Endothelial cell of umbilical vein (primary cell): ENCODE measurements at regions not wholly inside any gene's neighbourhood (a gene's known extent, or its start where the extent isn't known, plus 50 kb on each side); places are given as distances from the start of the nearest gene placed in this dataset.

Experiments used
- BruUV-seq: library from RNA; stranded (reverse); fragments of 400-500 nt; replicated peaks from 2 replicates; lab custom pipeline; 2021; lab: Mats Ljungman, UMichigan
- CTCF ChIA-PET: fragments of 300-600, 350-600 bp; sonication (Branson Sonifier 250); formaldehyde crosslinking; loops from one replicate; lab custom pipeline; 2021; ENCODE audit warnings: antibody characterized with exemption, inconsistent platforms; lab: Charles Lee
- POLR2A ChIA-PET: fragments of 300-600, 350-600 bp; sonication (Branson Sonifier 250); formaldehyde crosslinking; loops from one replicate; lab custom pipeline; 2021; ENCODE audit warnings: antibody characterized with exemption, inconsistent platforms; lab: Charles Lee
- DNase-seq: peaks from one replicate; pipeline ENCODE4 v3.0.0-alpha.2; 2011; ENCODE audit warnings: low read depth, low spot score
- FAIRE-seq: peaks from 2 replicates; lab custom pipeline; 2011; peaks lifted over from hg19 to GRCh38; lab: Jason Lieb, UNC
- H2AFZ ChIP-seq: 2 replicates; pipeline ENCODE4 v1.6.0; 2012; ENCODE audit warnings: low read depth, low read length, control low read depth, inconsistent platforms
- H3K27ac ChIP-seq: 2 replicates; pipeline ENCODE4 v1.5.1; 2011; ENCODE audit warnings: low read depth, mild to moderate bottlenecking, control low read depth, low read length, moderate library complexity; ENCODE audit not compliant: insufficient read depth
- H3K27me3 ChIP-seq, 2 experiments: 2 replicates each; pipeline versions ENCODE4 v1.6.0 to v1.6.1; 2011; ENCODE audit warnings: low read length in 2 of 2, mixed read lengths in 1 of 2; ENCODE audit not compliant: control insufficient read depth in 2 of 2, insufficient read depth in 2 of 2
- H3K36me3 ChIP-seq, 2 experiments: 2 replicates in 1 of 2; 3 replicates in 1 of 2; pipeline ENCODE4 v1.5.1; 2011; ENCODE audit warnings: low read length in 2 of 2, mild to moderate bottlenecking in 1 of 2, moderate library complexity in 1 of 2; ENCODE audit not compliant: control insufficient read depth in 2 of 2, insufficient read depth in 2 of 2; ENCODE audit errors: extremely low read depth in 1 of 2
- H3K4me1 ChIP-seq: 3 replicates; pipeline ENCODE4 v1.5.1; 2011; ENCODE audit warnings: mild to moderate bottlenecking, low read length; ENCODE audit not compliant: control insufficient read depth, insufficient read depth; ENCODE audit errors: extremely low read depth
- H3K4me2 ChIP-seq: 2 replicates; pipeline ENCODE4 v1.6.1; 2011; ENCODE audit warnings: low read length, control low read depth, mixed read lengths; ENCODE audit not compliant: insufficient read depth
- H3K4me3 ChIP-seq, 3 experiments: fragments of 200-600 bp in 1 of 3; sonication (generic), shearing (Covaris generic) in 1 of 3; replicated peaks in 1 of 3; 2 replicates each; pipeline ENCODE4 v1.5.1; 2011 to 2016; ENCODE audit warnings: control low read depth in 3 of 3, low read length in 3 of 3, mild to moderate bottlenecking in 2 of 3, inconsistent platforms in 1 of 3, low read depth in 1 of 3, moderate library complexity in 1 of 3; ENCODE audit not compliant: insufficient read depth in 1 of 3
- H3K79me2 ChIP-seq: 2 replicates; pipeline ENCODE4 v1.6.0; 2012; ENCODE audit warnings: low read length, inconsistent platforms; ENCODE audit not compliant: control insufficient read depth, insufficient read depth
- H3K9ac ChIP-seq: replicated peaks from 2 replicates; pipeline ENCODE3; 2011; ENCODE audit warnings: low read length, control low read depth; ENCODE audit not compliant: insufficient read depth; ENCODE audit errors: extremely low read depth
- H3K9me1 ChIP-seq: replicated peaks from 3 replicates; pipeline ENCODE4 v1.6.0; 2011; ENCODE audit warnings: mild to moderate bottlenecking, low read length; ENCODE audit not compliant: control insufficient read depth, insufficient read depth; ENCODE audit errors: extremely low read depth
- H3K9me3 ChIP-seq: replicated peaks from 2 replicates; pipeline ENCODE4 v1.5.1; 2012; ENCODE audit warnings: low read length, inconsistent platforms; ENCODE audit not compliant: control insufficient read depth, insufficient read depth
- H4K20me1 ChIP-seq: replicated peaks from 2 replicates; pipeline ENCODE3; 2011; ENCODE audit warnings: mild to moderate bottlenecking, low read length; ENCODE audit not compliant: control insufficient read depth, insufficient read depth; ENCODE audit errors: extremely low read depth
- EZH2 ChIP-seq: IDR thresholded peaks from 2 replicates; pipeline ENCODE4 v1.6.1; 2012; ENCODE audit warnings: borderline replicate concordance, low read depth, mild to moderate bottlenecking, moderate library complexity, low read length, inconsistent platforms; ENCODE audit not compliant: severe bottlenecking
- FOS ChIP-seq: IDR thresholded peaks from 2 replicates; pipeline ENCODE4 v1.6.1; 2011; ENCODE audit warnings: mild to moderate bottlenecking, low read length, moderate library complexity, borderline replicate concordance; ENCODE audit not compliant: insufficient read depth
- GATA2 ChIP-seq: IDR thresholded peaks from 2 replicates; pipeline ENCODE4 v1.7.0; 2011; ENCODE audit warnings: low read depth, mild to moderate bottlenecking, moderate library complexity, mixed read lengths, low read length; ENCODE audit not compliant: insufficient read length, insufficient read depth
- JUN ChIP-seq: IDR thresholded peaks from 2 replicates; pipeline ENCODE4 v1.6.1; 2011; ENCODE audit warnings: borderline replicate concordance, low read depth; ENCODE audit not compliant: insufficient read length, insufficient read depth
- MYC ChIP-seq: IDR thresholded peaks from one replicate; pipeline ENCODE4 v1.6.1; 2011; ENCODE audit warnings: mild to moderate bottlenecking, low read depth, low read length
- POLR2A ChIP-seq: IDR thresholded peaks from 2 replicates; pipeline ENCODE4 v1.6.1; 2012; ENCODE audit warnings: low read depth, mild to moderate bottlenecking, control low read depth, low read length
- POLR2AphosphoS5 ChIP-seq: IDR thresholded peaks from 2 replicates; pipeline ENCODE4 v1.6.1; 2012; ENCODE audit warnings: low read depth, mild to moderate bottlenecking, control low read depth, low read length, moderate library complexity; ENCODE audit not compliant: insufficient read depth
- dilution Hi-C: fragments of 300-500 bp; cut with MboI; formaldehyde crosslinking; loops from one replicate; pipeline ENCODE4 v1.15.0; 2019; ENCODE audit warnings: low sequenced_read_pairs; ENCODE audit not compliant: extremely low pct_ligation_motif_present
- intact Hi-C: fragments of 100-400 bp; cut with micrococcal nuclease; formaldehyde crosslinking; loops from one replicate; pipeline ENCODE4 v1.10.0; 2022
- TF ChIP-seq, protein P1 (sequence below), 2 donors: IDR thresholded peaks; 1 replicate in 1 of 2; 2 replicates in 1 of 2; pipeline ENCODE4 v1.5.1; 2011; ENCODE audit warnings: low read length in 2 of 2, mild to moderate bottlenecking in 2 of 2, moderate library complexity in 2 of 2, control low read depth in 1 of 2, inconsistent platforms in 1 of 2, low read depth in 1 of 2; ENCODE audit not compliant: insufficient read depth in 1 of 2; ENCODE audit errors: extremely low read depth in 1 of 2
- TF ChIP-seq, protein P2 (sequence below): IDR thresholded peaks from 2 replicates; pipeline ENCODE4 v1.6.1; 2011; ENCODE audit not compliant: insufficient read depth, insufficient read length

DNA sequence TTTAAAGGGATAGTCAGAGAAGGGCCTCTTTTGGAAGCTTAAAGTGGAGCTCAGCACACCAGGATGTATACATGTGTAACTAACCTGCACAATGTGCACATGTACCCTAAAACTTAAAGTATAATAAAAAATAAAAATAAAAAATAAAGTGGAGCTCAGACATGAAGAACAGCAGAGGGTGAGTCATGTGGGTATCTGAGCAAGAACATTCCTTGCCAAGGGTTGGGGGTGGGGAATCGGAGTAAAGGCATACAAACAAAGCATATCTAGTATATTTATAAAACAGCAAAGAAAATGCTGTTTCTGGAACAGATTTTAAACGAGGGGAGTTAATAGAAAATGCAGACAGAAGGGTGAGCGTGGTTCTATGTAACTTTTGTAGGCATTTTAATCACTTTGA lies 562.6 kb upstream of the ANO3 start:
- no peak overlapping the region for H3K4me2 ChIP-seq
- H3K9ac ChIP-seq: no peak overlapping the region
- H4K20me1 ChIP-seq: no peaks in the 10 kb centered on the region
- H3K36me3 ChIP-seq: no peaks in the 10 kb centered on the region
- no peak overlapping the region for H3K27ac ChIP-seq
- no peak for DNase-seq
- H3K4me1 ChIP-seq: no peaks in the 10 kb centered on the region
- no peak overlapping the region for H3K4me3 ChIP-seq
- dilution Hi-C loops: no loop called here
- H2AFZ ChIP-seq: no peak overlapping the region
- intact Hi-C loops: no loop called here
- POLR2A ChIA-PET: no interaction called here
- H3K9me1 ChIP-seq: no peaks in the 10 kb centered on the region
- H3K9me3 ChIP-seq: no peaks in the 10 kb centered on the region
- H3K27me3 ChIP-seq: no peaks in the 10 kb centered on the region
- CTCF ChIA-PET: interaction anchor here (1.3 kb wide), 1 partner anchor 17 kb away, joined by 4 read pairs; no protein-coding TSS in a partner anchor
- no peaks in the 10 kb centered on the region for H3K79me2 ChIP-seq
- FAIRE-seq: no peak
- no TSS peak for BruUV-seq
- TF ChIP-seq JUN (no peak), POLR2A (no peak), GATA2 (no peak), MYC (no peak), EZH2 (no peak), POLR2AphosphoS5 (no peak), FOS (no peak)
- TF ChIP-seq, protein P1, sequence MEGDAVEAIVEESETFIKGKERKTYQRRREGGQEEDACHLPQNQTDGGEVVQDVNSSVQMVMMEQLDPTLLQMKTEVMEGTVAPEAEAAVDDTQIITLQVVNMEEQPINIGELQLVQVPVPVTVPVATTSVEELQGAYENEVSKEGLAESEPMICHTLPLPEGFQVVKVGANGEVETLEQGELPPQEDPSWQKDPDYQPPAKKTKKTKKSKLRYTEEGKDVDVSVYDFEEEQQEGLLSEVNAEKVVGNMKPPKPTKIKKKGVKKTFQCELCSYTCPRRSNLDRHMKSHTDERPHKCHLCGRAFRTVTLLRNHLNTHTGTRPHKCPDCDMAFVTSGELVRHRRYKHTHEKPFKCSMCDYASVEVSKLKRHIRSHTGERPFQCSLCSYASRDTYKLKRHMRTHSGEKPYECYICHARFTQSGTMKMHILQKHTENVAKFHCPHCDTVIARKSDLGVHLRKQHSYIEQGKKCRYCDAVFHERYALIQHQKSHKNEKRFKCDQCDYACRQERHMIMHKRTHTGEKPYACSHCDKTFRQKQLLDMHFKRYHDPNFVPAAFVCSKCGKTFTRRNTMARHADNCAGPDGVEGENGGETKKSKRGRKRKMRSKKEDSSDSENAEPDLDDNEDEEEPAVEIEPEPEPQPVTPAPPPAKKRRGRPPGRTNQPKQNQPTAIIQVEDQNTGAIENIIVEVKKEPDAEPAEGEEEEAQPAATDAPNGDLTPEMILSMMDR (IDR thresholded peaks at IDR 0.05; ENCODE audit: extremely low read depth in 1 of 2, insufficient read depth in 1 of 2, low read depth in 1 of 2, low read length in 2 of 2): no peak
- TF ChIP-seq, protein P2, sequence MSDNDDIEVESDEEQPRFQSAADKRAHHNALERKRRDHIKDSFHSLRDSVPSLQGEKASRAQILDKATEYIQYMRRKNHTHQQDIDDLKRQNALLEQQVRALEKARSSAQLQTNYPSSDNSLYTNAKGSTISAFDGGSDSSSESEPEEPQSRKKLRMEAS: no peak
